ENCODE measurements at regions not wholly inside any gene's neighbourhood (a gene's known extent, or its start where the extent isn't known, plus 50 kb on each side); places are given as distances from the start of the nearest gene placed in this dataset.

DNA sequence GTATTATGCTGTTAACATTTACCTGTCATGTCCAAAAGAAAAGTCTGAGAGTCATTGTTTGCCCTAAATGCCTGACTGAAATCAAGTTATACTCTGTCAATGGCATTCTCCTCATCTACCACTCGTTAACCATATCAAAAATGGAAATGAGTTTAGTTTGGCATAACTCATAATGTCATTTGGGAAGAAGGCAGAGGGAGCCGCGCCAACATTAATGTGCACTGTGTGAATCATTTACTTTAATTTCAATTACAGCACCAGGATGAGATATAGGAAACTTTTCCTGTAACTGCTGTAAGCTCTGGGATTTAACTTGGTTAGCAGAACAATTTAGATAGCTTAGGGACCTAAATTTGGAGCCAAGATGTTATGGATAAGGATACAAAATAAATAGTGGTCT is 871.2 kb upstream of the POU3F3 start:
- H3K36me3 ChIP-seq, result no peaks in the 10 kb centered on the region
- DNase-seq (ENCODE audit: low spot score in 2 of 2), result no peak
- H3K27me3 ChIP-seq, result no peaks in the 10 kb centered on the region
- no peak overlapping the region for H3K27ac ChIP-seq
- no peaks in the 10 kb centered on the region for H3K9me3 ChIP-seq
- no peak overlapping the region for H3K4me3 ChIP-seq
- 78% methylated on average over 3 of the region's 3 CpGs for WGBS, 2 donors
- TF ChIP-seq, protein P1, sequence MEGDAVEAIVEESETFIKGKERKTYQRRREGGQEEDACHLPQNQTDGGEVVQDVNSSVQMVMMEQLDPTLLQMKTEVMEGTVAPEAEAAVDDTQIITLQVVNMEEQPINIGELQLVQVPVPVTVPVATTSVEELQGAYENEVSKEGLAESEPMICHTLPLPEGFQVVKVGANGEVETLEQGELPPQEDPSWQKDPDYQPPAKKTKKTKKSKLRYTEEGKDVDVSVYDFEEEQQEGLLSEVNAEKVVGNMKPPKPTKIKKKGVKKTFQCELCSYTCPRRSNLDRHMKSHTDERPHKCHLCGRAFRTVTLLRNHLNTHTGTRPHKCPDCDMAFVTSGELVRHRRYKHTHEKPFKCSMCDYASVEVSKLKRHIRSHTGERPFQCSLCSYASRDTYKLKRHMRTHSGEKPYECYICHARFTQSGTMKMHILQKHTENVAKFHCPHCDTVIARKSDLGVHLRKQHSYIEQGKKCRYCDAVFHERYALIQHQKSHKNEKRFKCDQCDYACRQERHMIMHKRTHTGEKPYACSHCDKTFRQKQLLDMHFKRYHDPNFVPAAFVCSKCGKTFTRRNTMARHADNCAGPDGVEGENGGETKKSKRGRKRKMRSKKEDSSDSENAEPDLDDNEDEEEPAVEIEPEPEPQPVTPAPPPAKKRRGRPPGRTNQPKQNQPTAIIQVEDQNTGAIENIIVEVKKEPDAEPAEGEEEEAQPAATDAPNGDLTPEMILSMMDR (IDR thresholded peaks at IDR 0.05), result no peak
- TF ChIP-seq POLR2A (IDR thresholded peaks at IDR 0.05) (no peak), EP300 (IDR thresholded peaks at IDR 0.05) (no peak)
- no peaks in the 10 kb centered on the region for H3K4me1 ChIP-seq

DNA sequence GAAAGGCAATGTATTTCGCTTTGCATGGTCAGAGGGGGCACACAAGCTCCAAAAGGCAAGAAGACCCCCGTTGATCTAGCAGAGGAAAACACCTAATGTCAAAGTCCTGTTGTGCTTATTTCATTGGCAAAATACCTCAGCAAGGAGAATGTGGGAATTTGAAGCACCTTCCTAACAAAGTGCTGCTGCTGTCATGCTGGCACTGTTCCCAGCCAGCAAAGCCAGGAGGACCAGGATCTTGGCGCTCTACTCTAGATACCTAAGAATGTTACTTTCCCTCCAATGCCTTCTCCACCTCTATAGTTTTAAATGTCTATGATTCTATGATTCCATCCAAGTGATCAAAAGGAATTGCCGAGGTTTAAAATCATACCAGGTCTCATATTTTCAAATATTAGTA is 867.9 kb upstream of the POU3F3 start:
- Histone ChIP-seq H3K27ac (no peak overlapping the region), H3K4me3 (no peak overlapping the region), H3K9me3 (no peaks in the 10 kb centered on the region), H3K4me1 (no peaks in the 10 kb centered on the region), H3K27me3 (no peaks in the 10 kb centered on the region), H3K36me3 (no peaks in the 10 kb centered on the region)
- DNase-seq (ENCODE audit: low spot score in 2 of 2), result no peak
- 80 to 86% methylated on average over 4 of the region's 4 CpGs for WGBS, 2 donors
- TF ChIP-seq, protein P1 (IDR thresholded peaks at IDR 0.05), result no peak
- no peak for TF ChIP-seq EP300 (IDR thresholded peaks at IDR 0.05)
- no peak for TF ChIP-seq POLR2A (IDR thresholded peaks at IDR 0.05)

DNA sequence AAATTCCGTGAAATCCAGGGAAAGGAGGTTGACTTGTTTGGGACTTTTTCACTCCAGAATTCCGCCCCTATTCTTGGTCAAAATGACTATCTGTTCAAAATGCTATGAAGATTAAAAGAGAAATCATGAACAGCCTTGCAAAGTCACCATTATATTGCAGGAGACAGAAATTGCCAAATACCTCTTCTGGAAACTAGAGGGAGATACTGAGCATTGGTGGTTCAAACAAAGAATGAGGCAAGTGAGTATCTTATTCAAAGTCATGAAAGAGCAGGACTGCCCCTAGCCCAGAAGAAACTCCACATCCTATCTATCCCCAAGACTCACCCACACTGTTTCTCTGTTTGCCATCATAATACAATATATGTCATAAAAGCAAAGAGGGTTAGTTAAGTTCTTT is 862.3 kb upstream of the POU3F3 start:
- TF ChIP-seq, protein P1 (IDR thresholded peaks at IDR 0.05), result no peak
- TF ChIP-seq EP300 (IDR thresholded peaks at IDR 0.05) (no peak), POLR2A (IDR thresholded peaks at IDR 0.05) (no peak)
- no peak for DNase-seq (ENCODE audit: low spot score in 2 of 2)
- 75 to 77% methylated on average over 2 of the region's 2 CpGs for WGBS, 2 donors
- H3K4me1 ChIP-seq, result no peaks in the 10 kb centered on the region
- no peak overlapping the region for H3K4me3 ChIP-seq
- H3K27ac ChIP-seq, result no peak overlapping the region
- H3K27me3 ChIP-seq, result no peaks in the 10 kb centered on the region
- H3K36me3 ChIP-seq, result no peaks in the 10 kb centered on the region
- H3K9me3 ChIP-seq, result no peaks in the 10 kb centered on the region

DNA sequence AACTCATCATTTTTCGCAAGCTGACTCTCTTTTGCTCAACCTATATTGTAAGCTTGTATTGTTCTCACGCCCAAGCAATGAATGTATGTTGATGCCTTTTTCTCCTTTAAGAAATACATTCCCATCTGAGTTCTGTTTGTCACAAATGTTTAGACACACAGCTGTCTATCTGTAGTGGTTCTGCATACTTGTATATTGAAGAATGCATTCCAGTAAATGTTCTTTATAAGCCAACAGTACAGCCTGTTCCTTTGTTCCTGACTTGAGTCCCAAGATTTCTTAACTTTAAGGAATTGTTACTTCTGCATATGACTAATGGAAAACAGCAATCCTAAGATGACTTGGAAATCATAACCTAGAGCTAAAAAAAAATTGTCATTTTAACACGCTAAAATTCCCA is 849.1 kb upstream of the POU3F3 start:
- H3K27me3 ChIP-seq, result no peaks in the 10 kb centered on the region
- no peaks in the 10 kb centered on the region for H3K9me3 ChIP-seq
- no peaks in the 10 kb centered on the region for H3K4me1 ChIP-seq
- H3K4me3 ChIP-seq, result no peak overlapping the region
- TF ChIP-seq EP300 (IDR thresholded peaks at IDR 0.05) (peak in 1 of 2 donors; percentile 21), POLR2A (IDR thresholded peaks at IDR 0.05) (no peak)
- DNase-seq (ENCODE audit: low spot score in 2 of 2), result no peak
- 67 to 73% methylated on average over 3 of the region's 3 CpGs for WGBS, 2 donors
- no peaks in the 10 kb centered on the region for H3K36me3 ChIP-seq
- H3K27ac ChIP-seq, result no peak overlapping the region

DNA sequence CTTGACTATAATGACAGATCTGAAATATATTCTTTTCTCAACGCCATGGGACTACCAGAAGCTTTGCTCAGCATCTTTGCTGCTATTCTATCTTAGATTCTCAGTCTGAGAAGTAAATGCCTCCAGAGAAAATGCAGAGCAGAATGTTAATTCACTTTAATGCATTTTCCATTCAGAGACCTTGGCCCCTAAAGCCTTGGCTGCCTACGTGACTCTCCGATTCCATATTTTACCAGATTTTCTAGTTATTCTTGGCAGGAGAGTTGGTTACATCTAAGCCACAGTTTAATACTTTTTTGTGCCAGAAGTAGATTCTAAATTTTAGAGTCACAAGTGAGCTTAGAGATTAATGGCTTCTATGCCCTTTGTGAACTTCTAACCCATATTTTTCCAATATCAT is 837.1 kb upstream of the POU3F3 start:
- H3K36me3 ChIP-seq, result no peaks in the 10 kb centered on the region
- TF ChIP-seq, protein P1 (IDR thresholded peaks at IDR 0.05), result no peak
- TF ChIP-seq EP300 (IDR thresholded peaks at IDR 0.05) (no peak), POLR2A (IDR thresholded peaks at IDR 0.05) (no peak)
- H3K9me3 ChIP-seq, result peaks cover 0 to 6% (median 1%) of the 10 kb centered on the region in 4 donors
- no peak overlapping the region for H3K4me3 ChIP-seq
- no peaks in the 10 kb centered on the region for H3K27me3 ChIP-seq
- H3K4me1 ChIP-seq, result no peaks in the 10 kb centered on the region
- no peak for DNase-seq (ENCODE audit: low spot score in 2 of 2)
- WGBS, 2 donors, result 66 to 71% methylated on average over 3 of the region's 3 CpGs
- H3K27ac ChIP-seq, result no peak overlapping the region

DNA sequence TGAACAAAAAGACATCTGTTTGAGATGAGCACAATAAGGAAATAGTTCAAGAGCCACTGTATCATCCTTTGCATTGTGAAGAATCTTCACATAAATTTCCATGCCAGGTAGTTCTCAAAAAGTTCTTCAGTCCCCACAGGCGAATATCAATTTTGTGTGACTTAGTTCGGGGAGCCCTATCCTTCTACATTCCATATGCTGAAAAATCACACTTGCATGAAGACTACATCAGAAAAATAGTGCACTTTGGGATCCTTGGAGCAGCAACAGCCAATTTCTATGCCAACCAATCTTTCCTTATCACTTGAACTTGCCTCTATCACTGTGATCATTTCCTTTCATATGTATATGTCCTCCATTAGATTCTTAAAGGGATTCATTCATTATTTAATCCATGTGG is 830.6 kb upstream of the POU3F3 start:
- Histone ChIP-seq H3K4me3 (no peak overlapping the region), H3K4me1 (peaks cover 0 to 3% (median 0%) of the 10 kb centered on the region in 4 donors), H3K27ac (no peak overlapping the region), H3K9me3 (no peaks in the 10 kb centered on the region), H3K27me3 (no peaks in the 10 kb centered on the region), H3K36me3 (no peaks in the 10 kb centered on the region)
- TF ChIP-seq EP300 (IDR thresholded peaks at IDR 0.05) (no peak), POLR2A (IDR thresholded peaks at IDR 0.05) (no peak)
- TF ChIP-seq, protein P1 (IDR thresholded peaks at IDR 0.05), result no peak
- 82 to 83% methylated on average over 2 of the region's 2 CpGs for WGBS, 2 donors
- DNase-seq (ENCODE audit: low spot score in 2 of 2), result no peak
